CD8-positive, alpha-beta memory T cell (primary cell): ENCODE measurements at regions not wholly inside any gene's neighbourhood (a gene's known extent, or its start where the extent isn't known, plus 50 kb on each side); places are given as distances from the start of the nearest gene placed in this dataset.

Source experiments
- CTCF ChIA-PET: fragments of 350-600 bp; sonication (Branson Sonifier 250); formaldehyde crosslinking; loops from one replicate; lab custom pipeline; 2021; ENCODE audit warnings: antibody characterized with exemption; lab: Charles Lee
- POLR2A ChIA-PET: fragments of 350-600 bp; sonication (Branson Sonifier 250); formaldehyde crosslinking; loops from one replicate; lab custom pipeline; 2021; ENCODE audit warnings: antibody characterized with exemption; lab: Charles Lee
- DNase-seq, 5 donors: peaks; one replicate each; pipeline versions ENCODE4 v3.0.0 to v3.0.0-alpha.2; 2020 to 2022; ENCODE audit warnings: mixed read lengths in 1 of 5
- H3K27ac ChIP-seq: one replicate; pipeline ENCODE4 v1.7.0; 2013; ENCODE audit warnings: low read depth, mild to moderate bottlenecking, low read length, moderate library complexity
- H3K27me3 ChIP-seq: 2 replicates; pipeline ENCODE4 v1.7.0; 2013; ENCODE audit warnings: low read length, mild to moderate bottlenecking; ENCODE audit not compliant: insufficient read depth, poor library complexity, severe bottlenecking
- H3K36me3 ChIP-seq: 2 replicates; pipeline ENCODE4 v1.7.0; 2013; ENCODE audit warnings: mild to moderate bottlenecking, low read length, moderate library complexity; ENCODE audit not compliant: insufficient read depth
- H3K4me1 ChIP-seq: 2 replicates; pipeline ENCODE4 v1.7.0; 2013; ENCODE audit warnings: mild to moderate bottlenecking, low read length, moderate library complexity; ENCODE audit not compliant: insufficient read depth
- H3K4me3 ChIP-seq: 2 replicates; pipeline ENCODE4 v1.7.0; 2013; ENCODE audit warnings: mild to moderate bottlenecking, low read length
- H3K9me3 ChIP-seq: 2 replicates; pipeline ENCODE4 v1.7.0; 2013; ENCODE audit warnings: mild to moderate bottlenecking, low read length
- H3K27ac Mint-ChIP-seq, 8 donors: one replicate each; pipeline ENCODE4 v1.8.0; 2020 to 2021; ENCODE audit warnings: mixed read lengths in 8 of 8, mild to moderate bottlenecking in 6 of 8, inconsistent platforms in 3 of 8, moderate library complexity in 3 of 8
- H3K27me3 Mint-ChIP-seq, 2 donors: one replicate each; pipeline ENCODE4 v1.8.0; 2020 to 2021; ENCODE audit warnings: mixed read lengths in 2 of 2, mild to moderate bottlenecking in 1 of 2, moderate library complexity in 1 of 2
- H3K36me3 Mint-ChIP-seq, 3 donors: one replicate each; pipeline ENCODE4 v1.8.0; 2020 to 2021; ENCODE audit warnings: mixed read lengths in 3 of 3, inconsistent platforms in 1 of 3, mild to moderate bottlenecking in 1 of 3
- H3K4me1 Mint-ChIP-seq, 3 donors: one replicate each; pipeline ENCODE4 v1.8.0; 2020 to 2021; ENCODE audit warnings: mixed read lengths in 3 of 3, inconsistent platforms in 1 of 3, mild to moderate bottlenecking in 1 of 3
- H3K4me3 Mint-ChIP-seq, 7 donors: one replicate each; pipeline ENCODE4 v1.8.0; 2020 to 2021; ENCODE audit warnings: mixed read lengths in 7 of 7, mild to moderate bottlenecking in 6 of 7, moderate library complexity in 4 of 7, inconsistent platforms in 2 of 7
- H3K9me3 Mint-ChIP-seq, 5 donors: one replicate each; pipeline ENCODE4 v1.8.0; 2020 to 2022; ENCODE audit warnings: mixed read lengths in 5 of 5, mild to moderate bottlenecking in 3 of 5, moderate library complexity in 2 of 5, inconsistent platforms in 1 of 5

DNA sequence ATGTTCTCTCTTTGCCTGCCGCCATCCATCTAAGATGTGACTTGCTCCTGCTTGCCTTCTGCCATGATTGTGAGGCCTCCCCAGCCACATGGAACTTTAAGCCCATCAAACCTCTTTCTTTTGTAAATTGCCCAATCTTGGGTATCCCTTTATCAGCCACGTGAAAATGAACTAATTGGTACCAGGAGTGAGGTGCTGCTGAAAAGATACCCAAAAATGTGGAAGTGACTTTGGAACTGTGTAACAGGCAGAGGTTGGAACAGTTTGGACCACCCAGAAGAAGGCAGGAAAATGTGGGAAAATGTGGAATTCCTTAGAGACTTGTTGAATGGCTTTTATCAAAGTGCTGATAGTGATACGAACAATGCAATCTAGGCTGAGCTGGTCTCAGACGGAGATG lies 694.9 kb downstream of the FRK start:
- Histone ChIP-seq H3K9me3 (no peaks in the 10 kb centered on the region), H3K27me3 (no peaks in the 10 kb centered on the region), H3K27ac (no peak overlapping the region), H3K36me3 (no peaks in the 10 kb centered on the region), H3K4me1 (no peaks in the 10 kb centered on the region), H3K4me3 (no peak overlapping the region)
- Mint-ChIP-seq H3K4me3 (no peak overlapping the region), H3K9me3 (peaks cover 3 to 28% (median 10%) of the 10 kb centered on the region in 5 donors), H3K27ac (no peak overlapping the region), H3K4me1 (no peaks in the 10 kb centered on the region), H3K36me3 (no peaks in the 10 kb centered on the region), H3K27me3 (no peaks in the 10 kb centered on the region)
- ChIA-PET CTCF (no interaction called here), POLR2A (no interaction called here)
- no peak for DNase-seq

DNA sequence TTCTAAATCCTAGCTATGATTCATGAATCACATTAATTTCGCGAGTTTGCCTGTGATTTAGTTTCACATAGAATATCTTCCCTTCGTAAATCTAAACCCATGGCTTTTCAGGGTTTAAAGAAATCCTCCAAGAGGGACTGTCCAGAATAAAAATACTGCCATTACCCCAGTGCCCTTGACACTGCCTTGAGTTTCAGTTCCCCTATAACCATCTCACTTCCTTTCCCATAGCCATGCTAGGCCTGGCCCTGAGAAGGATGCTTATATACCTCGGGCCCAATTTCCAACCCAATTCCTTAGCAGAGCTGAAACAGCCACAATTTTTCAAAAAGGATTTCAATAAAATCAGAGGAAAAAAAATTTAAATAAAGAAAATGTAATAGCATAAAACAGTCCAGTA lies 697.3 kb downstream of the FRK start:
- peaks cover 5 to 14% (median 10%) of the 10 kb centered on the region in 5 donors for H3K9me3 Mint-ChIP-seq
- no peak overlapping the region for H3K4me3 ChIP-seq
- no peak for DNase-seq
- H3K9me3 ChIP-seq, result no peaks in the 10 kb centered on the region
- no peaks in the 10 kb centered on the region for H3K4me1 ChIP-seq
- POLR2A ChIA-PET, result no interaction called here
- H3K27me3 Mint-ChIP-seq, result no peaks in the 10 kb centered on the region
- H3K27me3 ChIP-seq, result no peaks in the 10 kb centered on the region
- H3K36me3 ChIP-seq, result no peaks in the 10 kb centered on the region
- H3K4me3 Mint-ChIP-seq, result no peak overlapping the region
- no peak overlapping the region for H3K27ac Mint-ChIP-seq
- H3K4me1 Mint-ChIP-seq, result no peaks in the 10 kb centered on the region
- H3K27ac ChIP-seq, result no peak overlapping the region
- H3K36me3 Mint-ChIP-seq, result no peaks in the 10 kb centered on the region
- CTCF ChIA-PET, result no interaction called here

DNA sequence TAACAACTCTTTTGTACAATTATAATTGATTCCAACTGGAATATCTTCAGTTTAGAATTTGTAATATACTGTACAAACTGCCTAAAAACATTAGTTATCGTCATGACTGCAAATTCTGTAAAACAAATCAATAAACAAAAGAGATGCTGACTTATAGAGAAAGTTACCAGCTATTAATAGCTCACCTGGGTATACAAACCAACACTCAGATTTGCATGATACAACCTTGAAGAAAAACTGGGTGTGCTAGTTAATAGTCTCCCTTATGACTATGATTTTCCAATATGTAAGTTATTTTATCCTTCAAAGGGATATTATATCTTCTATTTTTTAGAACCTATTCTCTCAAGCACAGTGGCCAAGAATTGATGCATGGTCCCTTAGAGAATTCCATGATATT lies 698.5 kb downstream of the FRK start:
- Histone ChIP-seq H3K36me3 (no peaks in the 10 kb centered on the region), H3K9me3 (no peaks in the 10 kb centered on the region), H3K27me3 (no peaks in the 10 kb centered on the region), H3K4me1 (no peaks in the 10 kb centered on the region), H3K4me3 (no peak overlapping the region), H3K27ac (no peak overlapping the region)
- no peaks in the 10 kb centered on the region for H3K4me1 Mint-ChIP-seq
- H3K27me3 Mint-ChIP-seq, result no peaks in the 10 kb centered on the region
- no peaks in the 10 kb centered on the region for H3K36me3 Mint-ChIP-seq
- peaks cover 4 to 14% (median 4%) of the 10 kb centered on the region in 5 donors for H3K9me3 Mint-ChIP-seq
- ChIA-PET CTCF (no interaction called here), POLR2A (no interaction called here)
- no peak for DNase-seq
- no peak overlapping the region for H3K27ac Mint-ChIP-seq
- H3K4me3 Mint-ChIP-seq, result no peak overlapping the region

DNA sequence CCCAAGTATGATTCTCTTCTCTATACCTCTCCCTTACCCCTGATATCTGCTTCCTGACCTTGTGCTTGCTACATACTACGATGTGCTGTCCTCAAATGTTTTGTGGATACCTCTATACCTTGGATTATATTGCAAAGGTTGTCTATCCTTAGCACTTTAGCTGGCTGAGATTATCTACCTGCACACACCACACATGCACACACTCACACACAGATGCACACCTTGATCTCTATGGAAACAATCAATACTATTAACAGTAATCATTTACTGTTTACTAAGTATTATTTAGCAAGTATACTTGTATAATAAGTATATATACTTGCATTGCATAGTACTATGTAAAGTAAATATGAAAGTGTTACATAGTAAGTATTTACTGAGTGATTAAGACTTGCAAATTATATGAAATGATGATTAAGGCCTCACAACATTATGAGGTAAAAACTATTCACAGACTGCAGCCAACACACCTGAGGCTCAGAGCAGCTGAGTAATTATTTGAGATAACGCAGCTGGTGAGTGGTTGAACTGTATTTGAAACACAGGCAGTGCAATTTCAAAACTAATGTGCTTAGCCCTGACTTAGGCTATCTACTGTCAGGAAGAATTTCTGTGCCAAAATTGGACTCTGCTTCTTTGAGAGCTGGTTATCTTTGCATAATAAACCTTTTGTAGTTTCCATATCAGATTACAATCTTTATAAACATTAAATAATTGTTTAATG lies 699.9 kb downstream of the FRK start:
- CTCF ChIA-PET, result no interaction called here
- DNase-seq, result no peak
- Histone ChIP-seq H3K4me3 (no peak overlapping the region), H3K9me3 (no peaks in the 10 kb centered on the region), H3K27me3 (no peaks in the 10 kb centered on the region), H3K4me1 (no peaks in the 10 kb centered on the region), H3K27ac (no peak overlapping the region), H3K36me3 (no peaks in the 10 kb centered on the region)
- peaks cover 2 to 13% (median 9%) of the 10 kb centered on the region in 5 donors for H3K9me3 Mint-ChIP-seq
- no peak overlapping the region for H3K4me3 Mint-ChIP-seq
- no peaks in the 10 kb centered on the region for H3K27me3 Mint-ChIP-seq
- POLR2A ChIA-PET, result no interaction called here
- H3K4me1 Mint-ChIP-seq, result no peaks in the 10 kb centered on the region
- H3K27ac Mint-ChIP-seq, result no peak overlapping the region
- H3K36me3 Mint-ChIP-seq, result no peaks in the 10 kb centered on the region

DNA sequence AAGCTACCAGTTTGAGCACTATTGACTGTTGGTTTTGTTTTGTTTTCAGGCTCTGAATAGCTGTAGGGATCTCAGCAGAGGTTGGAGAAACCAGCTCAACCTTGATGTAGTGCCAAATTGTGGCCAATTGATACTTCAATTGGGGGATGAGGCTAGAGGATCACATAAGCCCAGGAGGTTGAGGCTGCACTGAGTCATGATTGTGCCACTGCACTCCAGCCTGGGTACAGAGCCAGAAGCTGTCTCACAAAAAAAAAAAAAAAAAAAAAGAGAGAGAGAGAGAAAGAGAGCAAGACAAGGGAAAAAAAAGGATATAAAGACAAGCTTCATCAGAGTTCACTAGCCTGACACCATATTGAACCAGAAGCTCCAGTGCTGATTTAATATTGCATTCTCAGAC lies 702.1 kb downstream of the FRK start:
- Histone ChIP-seq H3K4me1 (no peaks in the 10 kb centered on the region), H3K36me3 (no peaks in the 10 kb centered on the region), H3K27ac (no peak overlapping the region), H3K4me3 (no peak overlapping the region), H3K9me3 (no peaks in the 10 kb centered on the region), H3K27me3 (no peaks in the 10 kb centered on the region)
- Mint-ChIP-seq H3K27me3 (no peaks in the 10 kb centered on the region), H3K9me3 (peaks cover 0 to 17% (median 9%) of the 10 kb centered on the region in 5 donors), H3K27ac (no peak overlapping the region), H3K4me3 (no peak overlapping the region), H3K36me3 (no peaks in the 10 kb centered on the region), H3K4me1 (no peaks in the 10 kb centered on the region)
- DNase-seq, result no peak
- POLR2A ChIA-PET, result no interaction called here
- CTCF ChIA-PET, result no interaction called here

DNA sequence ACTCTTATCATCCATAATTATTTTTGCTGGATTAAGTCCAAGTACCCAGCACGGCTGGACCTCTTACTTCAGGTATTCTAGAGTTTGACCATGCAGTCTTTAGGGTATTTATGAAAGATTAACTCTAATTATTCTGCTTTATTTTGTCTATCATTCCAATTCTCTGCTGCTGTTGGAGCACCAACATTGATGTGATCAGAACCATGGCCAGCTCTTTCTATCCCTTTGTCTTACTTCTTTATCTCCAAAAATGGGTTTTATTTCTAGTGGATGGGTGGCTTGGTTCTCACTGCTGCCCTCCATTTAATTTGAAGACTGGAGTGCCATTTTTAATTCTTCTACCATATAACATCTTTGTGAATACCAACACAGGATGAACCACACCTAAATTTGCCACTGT lies 704.3 kb downstream of the FRK start:
- ChIA-PET CTCF (no interaction called here), POLR2A (no interaction called here)
- Mint-ChIP-seq H3K4me1 (no peaks in the 10 kb centered on the region), H3K27me3 (no peaks in the 10 kb centered on the region), H3K4me3 (no peak overlapping the region), H3K9me3 (peaks cover 0 to 18% (median 9%) of the 10 kb centered on the region in 5 donors), H3K27ac (no peak overlapping the region), H3K36me3 (no peaks in the 10 kb centered on the region)
- DNase-seq, result no peak
- no peak overlapping the region for H3K4me3 ChIP-seq
- no peak overlapping the region for H3K27ac ChIP-seq
- H3K27me3 ChIP-seq, result no peaks in the 10 kb centered on the region
- no peaks in the 10 kb centered on the region for H3K9me3 ChIP-seq
- H3K4me1 ChIP-seq, result no peaks in the 10 kb centered on the region
- H3K36me3 ChIP-seq, result no peaks in the 10 kb centered on the region

DNA sequence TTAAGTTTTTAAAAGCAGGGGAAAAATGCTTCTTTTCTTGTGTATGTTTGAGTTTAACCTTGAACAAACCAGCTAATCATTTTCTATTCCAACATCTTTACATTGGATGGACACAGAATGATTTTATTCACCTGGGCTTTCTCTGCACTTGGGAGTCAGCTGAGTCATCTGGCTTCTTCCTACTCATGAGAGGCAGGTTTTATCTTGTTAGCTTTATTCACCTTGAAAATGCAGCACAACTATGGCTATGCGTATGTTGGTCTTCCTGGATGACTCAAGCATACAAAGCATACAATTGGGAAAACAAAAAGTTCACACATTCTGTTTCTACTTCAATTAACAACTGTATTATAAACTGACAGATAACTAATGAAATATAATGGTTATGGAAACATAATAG lies 737.7 kb downstream of the FRK start:
- Mint-ChIP-seq H3K4me3 (no peak overlapping the region), H3K27ac (no peak overlapping the region), H3K27me3 (no peaks in the 10 kb centered on the region), H3K9me3 (peaks cover 0 to 8% (median 0%) of the 10 kb centered on the region in 5 donors), H3K36me3 (no peaks in the 10 kb centered on the region), H3K4me1 (no peaks in the 10 kb centered on the region)
- DNase-seq, result no peak
- no peaks in the 10 kb centered on the region for H3K36me3 ChIP-seq
- no peak overlapping the region for H3K4me3 ChIP-seq
- H3K27ac ChIP-seq, result no peak overlapping the region
- H3K9me3 ChIP-seq, result no peaks in the 10 kb centered on the region
- ChIA-PET POLR2A (no interaction called here), CTCF (no interaction called here)
- H3K27me3 ChIP-seq, result no peaks in the 10 kb centered on the region
- no peaks in the 10 kb centered on the region for H3K4me1 ChIP-seq

DNA sequence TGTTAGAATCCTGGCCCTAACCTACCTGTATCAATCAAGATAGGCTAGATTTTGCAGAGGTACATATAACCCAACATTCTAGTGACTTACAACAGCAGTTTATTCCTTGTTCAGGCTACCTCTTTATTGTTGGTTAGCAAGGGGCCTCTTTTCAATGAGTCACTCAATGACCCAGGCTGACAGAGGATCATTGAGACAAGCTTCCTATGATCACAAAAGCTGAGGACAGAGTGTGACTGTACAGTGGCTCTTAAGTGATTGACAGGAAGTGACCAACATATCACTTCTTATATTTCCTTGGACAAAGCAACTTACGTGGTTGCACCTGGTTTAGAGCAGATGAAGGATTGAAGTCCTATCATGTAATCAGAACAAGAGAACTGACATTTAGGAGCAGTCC lies 740.9 kb downstream of the FRK start:
- no peak overlapping the region for H3K27ac Mint-ChIP-seq
- Histone ChIP-seq H3K36me3 (no peaks in the 10 kb centered on the region), H3K27me3 (no peaks in the 10 kb centered on the region), H3K4me3 (no peak overlapping the region), H3K4me1 (no peaks in the 10 kb centered on the region), H3K27ac (no peak overlapping the region), H3K9me3 (no peaks in the 10 kb centered on the region)
- no peak for DNase-seq
- peaks cover 0 to 5% (median 3%) of the 10 kb centered on the region in 5 donors for H3K9me3 Mint-ChIP-seq
- H3K4me1 Mint-ChIP-seq, result no peaks in the 10 kb centered on the region
- CTCF ChIA-PET, result no interaction called here
- POLR2A ChIA-PET, result no interaction called here
- no peaks in the 10 kb centered on the region for H3K36me3 Mint-ChIP-seq
- H3K4me3 Mint-ChIP-seq, result no peak overlapping the region
- H3K27me3 Mint-ChIP-seq, result no peaks in the 10 kb centered on the region
